Central memory CD4-positive, alpha-beta T cell (primary cell): ENCODE measurements at regions not wholly inside any gene's neighbourhood (a gene's known extent, or its start where the extent isn't known, plus 50 kb on each side); places are given as distances from the start of the nearest gene placed in this dataset.

ENCODE experiments used
- DNase-seq: peaks from one replicate; pipeline ENCODE4 v3.0.0; 2022

DNA sequence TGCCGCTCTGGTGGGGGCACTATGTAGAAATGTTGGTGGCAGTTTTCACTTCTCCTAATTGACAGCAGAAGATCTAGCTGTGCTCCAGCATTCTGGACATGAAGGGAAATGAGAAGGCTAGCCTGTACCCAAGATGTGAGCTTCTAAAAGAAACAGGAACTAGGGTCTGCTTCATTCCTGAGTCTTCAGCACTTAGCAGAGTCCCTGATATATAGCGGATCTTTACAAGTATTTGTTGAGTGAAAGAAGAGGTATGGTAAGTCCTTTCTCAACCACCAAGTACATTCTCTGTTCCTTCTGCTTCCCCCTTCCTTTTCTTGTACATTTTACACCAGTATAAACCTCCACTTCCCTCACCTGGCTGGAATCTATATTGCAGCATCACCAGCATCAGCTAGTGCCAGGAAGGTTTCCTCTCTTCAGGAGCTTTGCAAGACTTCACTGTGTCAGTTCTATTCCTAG lies 408.3 kb upstream of the CADM1 start:
- DNase-seq: no peak

DNA sequence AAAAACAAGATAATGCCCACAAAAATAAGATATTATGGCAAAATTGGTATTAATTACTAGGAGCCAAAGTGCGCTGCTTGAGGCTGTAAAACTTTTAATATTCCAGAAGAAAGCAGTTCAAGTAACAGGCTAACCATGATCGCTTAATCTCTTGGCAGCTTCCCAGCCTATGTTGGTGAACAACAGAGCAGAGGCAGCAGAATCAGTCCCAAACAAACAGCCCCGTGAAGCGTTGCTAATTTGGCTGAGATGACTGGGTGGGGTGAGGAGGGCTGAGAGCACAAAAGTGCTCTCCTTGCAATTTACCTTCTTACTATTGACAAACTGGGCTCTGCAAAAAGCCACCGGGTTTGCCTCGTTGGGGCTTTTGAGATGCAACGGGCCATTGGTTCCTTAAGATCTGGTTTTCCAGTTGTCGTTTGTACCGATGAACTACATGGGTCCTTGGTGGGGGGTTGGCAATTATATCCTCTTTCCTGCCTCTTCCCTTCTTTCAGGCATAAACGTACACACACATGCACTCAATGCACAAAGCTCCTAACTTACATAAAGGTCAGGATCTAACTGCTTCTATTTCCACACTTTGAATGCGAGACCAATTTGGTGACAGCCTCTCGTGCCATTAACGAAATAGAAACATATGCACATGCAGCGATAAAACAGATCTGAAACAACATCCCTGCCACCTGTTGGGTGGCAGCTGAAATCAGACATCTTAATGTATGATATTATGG lies 407.6 kb upstream of the CADM1 start:
- no peak for DNase-seq

DNA sequence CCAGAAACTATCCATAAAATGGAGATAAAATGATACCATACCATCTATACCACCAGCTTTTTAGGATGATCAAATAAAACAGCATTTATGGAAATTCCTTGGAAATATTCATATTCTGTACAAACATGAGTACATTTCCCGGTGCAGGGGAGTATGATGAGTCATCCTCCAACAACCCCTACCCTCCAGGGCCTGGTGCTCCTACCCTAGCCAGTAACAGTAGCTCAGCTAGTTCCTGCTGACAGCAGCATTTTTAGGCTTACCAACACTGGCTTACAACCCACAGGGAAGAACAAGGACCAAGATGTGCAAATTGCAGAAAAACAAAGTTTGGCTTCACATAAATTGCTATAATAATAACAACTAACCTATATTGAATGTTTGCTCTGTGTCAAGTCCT lies 406.2 kb upstream of the CADM1 start:
- no peak for DNase-seq

DNA sequence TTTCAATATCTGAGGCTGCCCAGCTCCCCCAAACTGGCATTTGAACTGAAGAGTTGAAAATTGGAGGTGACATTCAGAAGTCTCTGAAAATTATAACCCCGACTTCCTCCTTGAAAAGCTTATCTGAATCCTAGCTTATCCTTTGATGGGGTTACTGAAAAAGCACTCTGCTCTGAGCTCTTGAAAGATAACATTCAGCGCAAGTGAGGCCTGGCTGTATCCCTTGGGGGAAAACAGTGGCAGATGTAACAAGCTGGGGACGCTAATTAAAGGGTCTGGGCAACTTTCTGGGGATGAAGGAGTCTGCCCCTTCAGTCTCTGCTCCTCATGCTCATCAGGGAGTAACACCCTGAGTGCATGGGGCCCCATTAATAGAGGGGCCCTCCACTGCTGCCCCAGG lies 402.0 kb upstream of the CADM1 start:
- no peak for DNase-seq

DNA sequence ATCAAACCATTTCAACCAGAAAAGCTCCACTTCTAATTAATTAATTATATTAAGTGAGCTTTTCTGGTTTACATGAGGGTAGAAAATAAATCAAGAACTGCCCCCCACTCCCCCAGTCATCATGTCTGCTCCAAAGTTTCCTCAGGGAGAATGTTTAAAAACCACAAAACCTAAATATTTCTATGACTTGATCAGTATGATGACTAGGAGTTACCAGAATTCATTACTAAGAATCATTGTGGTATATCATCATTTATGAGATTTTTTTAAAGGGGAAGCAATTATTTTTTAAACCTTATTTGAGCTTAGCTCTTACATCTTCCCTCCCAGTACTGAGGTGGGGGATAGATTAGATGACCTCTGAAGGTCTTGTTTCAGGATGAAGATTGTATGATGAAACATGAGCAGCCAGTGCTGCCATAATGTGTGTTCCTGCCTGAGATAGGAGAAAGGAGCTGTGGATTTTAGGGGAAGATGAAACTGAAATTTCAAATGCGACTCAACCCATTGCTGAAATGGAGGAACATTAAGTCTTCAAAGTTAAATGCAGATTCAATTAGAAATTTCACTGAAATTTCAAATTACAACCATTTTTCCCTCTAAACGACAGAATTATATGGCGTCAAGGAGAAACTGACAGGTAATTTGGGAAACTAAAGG lies 401.3 kb upstream of the CADM1 start:
- DNase-seq: no peak

DNA sequence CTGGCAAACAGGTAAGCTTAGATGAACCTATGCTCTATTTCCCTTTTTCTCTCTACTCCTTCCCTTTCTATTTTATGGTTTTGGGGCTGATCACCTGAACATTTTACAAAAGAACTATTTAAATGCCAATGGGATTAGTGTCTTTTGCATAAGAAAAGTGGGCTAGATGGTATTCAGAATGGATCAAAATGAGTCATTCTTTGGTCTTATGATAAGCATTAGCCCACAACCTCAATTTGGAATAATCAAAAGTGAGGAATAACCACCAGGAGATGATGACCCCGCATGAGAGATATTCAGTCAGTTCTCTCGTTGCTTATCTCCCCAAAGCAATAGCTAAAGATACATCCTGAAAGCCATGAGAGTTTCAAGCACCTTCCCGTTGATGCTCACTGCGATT lies 399.0 kb upstream of the CADM1 start:
- DNase-seq: no peak

DNA sequence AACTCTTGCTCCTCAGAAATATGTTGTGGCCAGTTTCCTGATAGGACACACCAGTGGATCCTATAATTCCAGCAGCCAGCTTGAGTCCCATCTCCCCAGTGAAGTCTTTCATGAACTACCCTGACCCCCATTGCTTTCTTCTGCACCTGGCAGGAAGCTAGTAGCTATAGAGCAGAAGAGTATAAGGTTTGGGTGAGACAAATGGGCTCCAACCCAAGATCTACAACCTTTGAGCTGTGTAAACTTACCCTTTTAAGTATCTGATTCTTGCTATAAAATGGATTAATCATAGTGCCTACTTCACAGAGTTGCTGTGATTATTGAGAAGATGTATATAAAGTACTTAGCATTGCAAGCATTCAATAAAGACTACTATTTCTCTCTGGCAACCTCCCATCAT lies 396.9 kb upstream of the CADM1 start:
- no peak for DNase-seq

DNA sequence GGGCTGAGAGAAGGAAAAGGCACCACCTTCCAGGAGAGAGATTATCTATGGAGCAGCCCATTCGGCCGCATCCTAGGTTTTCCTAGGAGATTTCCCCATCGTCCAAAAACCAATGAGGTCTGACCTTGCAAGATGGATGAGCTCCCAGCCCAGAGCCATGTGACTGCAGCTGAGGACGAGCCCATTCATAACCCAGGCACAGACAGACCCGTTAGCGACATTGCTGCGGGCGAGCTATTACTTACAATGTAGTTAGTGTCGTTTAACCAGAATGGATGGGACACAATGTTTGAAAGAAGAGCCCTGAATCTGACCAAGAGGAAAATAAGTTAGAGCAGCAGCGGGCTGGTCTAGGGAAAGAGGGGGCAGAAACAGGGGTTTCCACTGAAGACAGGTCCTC lies 395.9 kb upstream of the CADM1 start:
- no peak for DNase-seq

DNA sequence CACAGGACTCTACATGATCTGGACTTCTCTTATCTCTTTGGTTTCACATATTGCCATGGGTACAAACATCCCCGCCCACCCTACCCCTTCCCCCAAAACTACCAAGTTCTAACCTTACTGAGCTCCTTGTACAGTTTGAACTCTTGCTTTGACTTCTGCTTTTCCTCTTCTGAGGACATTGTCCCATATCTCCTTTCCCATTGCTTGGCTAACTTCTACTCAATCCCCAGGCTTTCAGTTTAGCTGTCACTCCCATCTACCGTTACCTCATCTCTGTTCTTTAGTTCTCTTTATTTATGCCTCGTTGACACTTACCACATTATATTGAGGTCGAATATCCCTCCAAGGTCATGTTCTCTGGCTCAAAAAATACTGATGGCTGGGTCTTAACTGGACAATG lies 393.5 kb upstream of the CADM1 start:
- no peak for DNase-seq

DNA sequence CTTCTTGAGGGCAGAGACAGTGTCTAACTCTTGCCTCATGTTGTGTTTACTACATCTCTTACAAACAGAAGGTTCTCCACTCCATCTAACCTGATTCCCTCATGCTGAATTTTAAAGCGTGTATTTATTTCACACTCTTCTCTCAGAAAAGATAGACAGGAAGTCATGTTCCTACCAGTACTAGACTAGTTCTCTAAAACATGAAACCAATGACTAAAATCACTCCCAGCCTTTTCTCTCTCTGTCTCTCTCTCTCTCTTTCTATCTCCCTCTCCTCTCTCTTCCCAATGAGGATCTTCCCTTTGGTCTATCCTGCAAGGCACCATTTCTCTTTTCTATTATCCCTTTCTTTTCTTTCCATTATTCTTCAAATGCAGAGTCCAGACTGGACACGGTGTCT lies 391.9 kb upstream of the CADM1 start:
- DNase-seq: no peak

DNA sequence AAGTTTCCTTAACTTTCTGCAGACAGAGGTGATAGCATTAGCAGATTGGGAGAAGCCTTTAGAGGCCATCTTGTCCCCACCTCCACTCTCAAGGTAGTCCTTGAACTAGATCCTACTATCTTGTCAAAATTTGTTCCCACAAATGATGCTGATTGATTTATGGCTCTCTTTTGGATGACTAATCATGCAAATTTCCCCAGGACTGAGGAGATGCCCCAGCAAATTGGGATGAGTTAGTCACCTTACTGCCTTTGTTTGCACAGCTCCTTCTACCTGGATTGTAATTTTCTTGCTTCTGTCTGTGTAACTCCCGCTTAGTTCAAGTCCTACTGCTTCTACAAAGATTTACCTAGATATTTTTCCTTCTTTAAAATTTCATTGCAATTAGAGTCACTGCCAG lies 391.4 kb upstream of the CADM1 start:
- no peak for DNase-seq

DNA sequence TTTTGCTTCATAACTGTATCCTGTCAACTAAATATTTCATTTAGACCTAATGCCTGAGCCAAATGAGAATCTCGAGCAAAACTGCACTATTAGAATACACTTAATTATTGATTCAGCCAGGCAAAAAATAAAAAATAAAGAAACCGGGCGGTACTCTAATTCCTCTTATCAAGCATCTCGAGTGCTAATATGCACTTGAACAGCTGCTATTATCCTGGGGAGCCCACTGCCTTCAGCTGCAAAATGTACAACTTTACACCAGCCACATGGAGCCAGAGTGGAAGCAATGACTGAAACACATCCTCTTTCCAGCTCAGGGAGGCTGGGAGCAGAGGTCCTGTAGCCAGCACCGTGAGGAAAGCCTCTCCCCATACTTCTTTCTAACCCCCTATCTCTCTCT lies 390.0 kb upstream of the CADM1 start:
- DNase-seq: no peak

DNA sequence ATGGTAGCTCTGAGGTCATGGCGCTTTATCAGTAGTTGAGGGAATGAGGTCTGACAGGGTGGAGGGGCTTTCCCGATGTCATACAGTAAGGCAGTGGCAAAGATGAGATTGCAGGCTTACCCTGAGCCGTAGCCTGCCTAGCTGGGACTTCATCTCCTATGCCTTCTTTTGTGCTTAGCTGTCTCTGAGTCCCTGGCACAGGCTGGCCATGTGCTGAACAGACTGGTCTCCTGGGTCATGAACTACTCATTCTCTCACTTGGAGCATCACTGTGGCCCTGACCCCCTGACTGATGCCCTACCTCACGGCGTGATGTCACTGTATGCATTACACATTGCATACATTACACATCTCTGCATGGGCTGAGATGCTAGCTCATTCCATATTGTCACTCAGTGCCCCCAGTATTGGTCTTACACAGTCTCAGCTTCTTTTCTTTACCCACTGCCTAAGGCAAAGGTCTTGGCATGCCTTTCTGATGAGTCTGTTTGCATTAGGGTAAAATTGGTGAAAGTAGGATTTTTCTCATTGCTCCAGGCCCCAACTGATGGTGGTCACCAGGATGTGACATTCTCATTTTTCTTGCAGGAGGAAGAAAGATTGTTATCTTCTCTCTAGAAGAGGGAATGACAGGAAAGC lies 389.4 kb upstream of the CADM1 start:
- no peak for DNase-seq

DNA sequence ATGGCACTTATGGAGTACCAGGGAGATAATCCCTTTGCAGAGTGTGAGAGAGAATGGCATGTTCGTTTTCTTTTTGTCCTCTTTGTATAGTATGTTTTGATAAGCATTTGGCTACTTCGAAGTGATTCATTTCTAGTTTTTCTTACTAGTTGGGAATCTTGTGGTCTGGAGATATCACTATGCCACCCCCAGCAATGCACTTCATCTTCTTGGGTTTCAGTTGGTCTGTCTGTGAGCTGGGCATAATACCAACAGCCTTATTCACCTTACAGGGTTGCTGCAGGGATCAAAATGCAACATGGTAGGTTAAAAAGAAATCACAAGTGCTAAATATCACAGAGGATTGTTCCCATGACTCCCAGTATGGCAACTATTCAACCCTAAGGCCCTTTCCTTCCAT lies 387.8 kb upstream of the CADM1 start:
- DNase-seq: no peak

DNA sequence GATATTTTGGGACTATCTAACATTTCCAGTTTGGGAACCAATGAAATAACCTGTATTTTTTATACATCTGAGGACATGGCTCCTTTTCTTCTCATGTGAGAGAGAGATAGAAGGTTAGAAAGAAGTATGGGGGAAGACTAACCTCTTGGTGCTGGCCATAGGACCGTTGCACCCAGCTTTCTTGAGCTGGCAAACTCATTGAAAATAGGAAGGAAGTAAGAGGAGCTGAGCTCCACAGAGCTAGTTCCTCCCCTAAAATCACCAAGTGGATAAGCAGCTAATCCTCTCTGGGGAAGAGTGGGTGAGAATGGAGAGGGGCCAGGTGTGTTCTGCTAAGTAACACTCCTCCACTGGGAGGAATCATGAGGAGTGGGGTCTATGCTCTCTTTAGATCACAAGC lies 387.4 kb upstream of the CADM1 start:
- no peak for DNase-seq

DNA sequence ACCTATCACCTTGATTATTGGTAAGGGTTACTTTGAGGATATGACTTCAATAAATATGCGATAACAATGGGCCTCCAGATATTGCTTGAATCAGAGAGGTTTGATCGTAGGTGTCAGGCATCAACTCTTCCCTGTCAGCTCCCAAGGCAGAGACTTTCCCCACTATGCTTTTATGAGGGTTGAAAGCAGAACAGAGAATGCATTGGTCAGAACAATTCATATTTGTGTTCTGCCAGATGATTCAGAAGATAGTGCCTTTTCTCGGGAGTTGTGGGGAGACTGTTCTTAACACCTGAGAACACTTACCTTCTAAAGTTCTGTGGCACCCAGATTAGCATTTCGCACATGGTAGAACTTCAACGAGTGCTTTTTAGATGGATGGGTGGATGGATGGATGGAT lies 386.3 kb upstream of the CADM1 start:
- no peak for DNase-seq

DNA sequence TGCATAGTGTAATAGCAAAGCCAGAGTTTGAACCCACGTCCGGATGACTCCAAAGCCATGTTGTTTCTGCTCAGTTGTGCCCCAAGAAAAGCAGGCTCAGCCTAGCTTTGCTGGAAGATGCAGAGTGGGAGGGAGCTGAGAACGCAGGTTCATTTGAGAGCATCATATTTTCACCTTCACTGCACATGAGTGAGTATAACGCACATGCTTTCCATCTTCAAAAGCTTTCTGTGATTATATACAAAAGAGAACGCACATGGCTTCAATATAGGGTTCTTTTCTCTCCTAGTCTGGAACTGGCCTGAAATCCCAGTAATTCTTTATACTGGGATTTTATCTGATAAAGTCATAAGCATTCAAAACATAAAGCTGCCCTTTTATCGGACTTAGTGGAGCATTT lies 385.5 kb upstream of the CADM1 start:
- no peak for DNase-seq

DNA sequence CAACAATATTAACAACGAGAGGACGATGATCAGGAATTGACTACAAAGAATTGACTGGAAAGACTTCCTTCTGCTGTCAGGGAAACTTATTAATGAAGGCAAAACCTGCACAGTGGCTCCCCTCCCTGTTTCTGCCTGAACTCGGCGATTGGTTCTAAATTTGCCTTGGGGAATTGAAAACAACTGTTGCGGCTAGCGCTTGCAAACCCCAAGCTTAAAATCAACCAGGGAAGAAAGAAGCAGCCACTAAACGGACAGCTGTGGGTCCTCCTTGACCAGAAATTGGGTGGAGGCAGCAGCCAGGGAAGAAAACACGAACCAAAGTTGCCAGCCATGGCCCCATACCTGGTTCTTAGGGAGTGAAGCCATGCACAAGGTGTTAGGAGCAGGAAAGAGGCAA lies 383.5 kb upstream of the CADM1 start:
- DNase-seq: no peak

DNA sequence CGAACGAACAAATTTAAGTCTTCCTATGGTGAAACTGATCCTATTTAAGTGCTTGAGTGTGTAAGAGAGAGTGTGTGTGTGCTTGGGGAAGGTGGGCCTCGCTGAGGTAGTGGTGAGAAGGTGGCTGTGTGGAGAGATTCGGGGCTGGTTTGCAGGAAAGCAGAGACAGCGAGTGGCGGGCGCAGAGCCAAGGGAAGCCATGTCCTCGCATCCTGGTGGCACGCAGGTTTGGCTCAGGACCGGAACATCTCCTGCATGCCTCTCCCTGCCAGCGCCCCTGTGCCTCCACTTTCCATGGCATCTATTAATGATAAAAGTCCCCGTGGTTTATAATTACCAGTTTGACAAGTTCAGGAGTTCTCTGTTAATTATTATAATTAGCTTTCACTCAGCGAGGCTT lies 383.1 kb upstream of the CADM1 start:
- DNase-seq: no peak

DNA sequence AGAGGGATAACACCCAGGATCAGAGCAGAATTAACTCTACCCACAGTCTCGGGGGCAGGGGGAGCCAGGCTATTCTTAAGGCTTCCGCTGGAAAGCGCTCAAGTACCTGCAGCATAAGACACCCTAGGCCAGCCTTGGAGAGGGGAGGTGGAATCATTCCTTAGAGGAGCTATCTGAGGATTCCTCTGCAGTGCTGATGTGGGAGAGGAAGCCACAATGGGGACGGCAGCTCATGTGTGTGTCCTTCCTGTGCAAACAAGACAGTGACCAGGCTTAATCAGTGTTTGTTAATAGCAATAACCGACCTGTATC lies 382.2 kb upstream of the CADM1 start:
- DNase-seq: no peak

DNA sequence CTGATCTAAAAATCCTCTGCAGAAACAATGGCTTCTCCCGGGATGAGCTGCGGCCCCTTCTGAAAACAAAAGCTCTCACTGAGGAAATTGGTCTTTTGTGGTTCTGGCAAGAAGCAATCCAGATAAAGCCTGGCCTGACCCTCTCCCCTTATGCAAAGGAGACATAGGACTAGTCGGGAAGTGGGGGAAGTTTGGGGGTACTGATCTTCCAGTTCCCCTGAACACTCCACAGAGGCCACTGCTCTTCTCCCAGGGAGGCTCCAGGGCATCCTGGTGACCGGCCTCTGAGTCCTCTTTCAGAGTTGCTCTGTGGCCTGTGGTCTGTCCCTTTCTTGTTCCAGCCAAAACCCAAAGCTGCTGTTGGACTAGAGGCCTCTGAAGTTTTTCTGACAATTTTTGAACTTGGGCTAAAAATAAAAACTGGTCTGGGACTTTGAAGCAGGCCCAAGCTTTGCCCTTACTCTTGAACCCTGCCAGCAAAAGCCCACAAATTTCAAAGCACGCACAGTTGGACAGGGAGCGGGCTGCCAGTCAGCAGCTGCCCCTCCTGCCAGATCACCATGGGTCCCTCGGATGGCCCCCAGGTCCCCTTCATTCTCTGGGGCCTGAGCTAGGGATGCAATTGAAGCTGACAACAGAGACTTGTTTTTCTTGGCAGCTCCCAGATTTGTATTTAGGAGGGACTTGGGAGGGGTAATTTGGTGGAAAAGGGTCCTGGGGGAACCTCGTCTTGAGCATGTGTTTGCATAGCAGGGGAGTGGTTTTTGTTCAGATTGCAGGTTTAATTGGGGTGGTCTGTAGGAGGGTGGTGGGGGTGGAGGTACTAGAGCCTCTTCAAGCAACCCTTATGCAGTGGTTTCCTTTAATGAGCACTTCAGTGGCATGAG lies 381.6 kb upstream of the CADM1 start:
- DNase-seq: no peak

DNA sequence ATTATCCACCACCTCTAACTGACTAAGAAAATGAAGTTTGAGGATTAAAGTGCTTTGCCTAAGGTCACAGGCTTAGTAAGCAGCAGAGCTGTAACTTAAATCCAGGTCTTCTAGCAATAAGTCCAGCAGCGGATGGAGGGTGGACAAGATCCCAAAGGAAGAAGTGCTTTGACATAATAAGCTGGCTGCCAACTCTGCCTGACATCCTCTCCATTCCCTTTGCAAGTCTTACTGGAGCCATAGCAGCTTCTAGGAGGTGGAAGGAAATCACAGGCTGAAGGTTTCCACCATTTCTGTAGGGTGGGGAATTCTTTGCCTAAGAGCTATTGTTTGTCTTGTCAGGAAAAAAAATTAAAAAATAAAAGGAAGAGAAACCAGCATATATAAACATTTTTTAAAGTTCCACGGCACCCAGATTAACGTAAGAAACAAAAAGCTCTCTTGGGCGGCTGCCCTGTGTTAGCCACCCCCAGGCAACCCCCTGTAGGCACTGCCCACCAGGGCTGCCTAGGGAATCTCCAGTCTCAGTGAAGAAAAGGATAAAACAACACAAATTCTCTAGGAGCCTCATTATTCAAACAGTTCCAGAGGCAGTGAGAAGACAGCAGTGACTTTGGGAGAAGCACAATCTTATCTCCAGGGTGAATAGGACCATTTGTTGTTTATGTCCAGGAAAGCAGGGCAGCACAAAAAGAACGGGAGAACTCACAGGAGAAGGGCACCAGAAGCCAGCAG lies 380.8 kb upstream of the CADM1 start:
- no peak for DNase-seq

DNA sequence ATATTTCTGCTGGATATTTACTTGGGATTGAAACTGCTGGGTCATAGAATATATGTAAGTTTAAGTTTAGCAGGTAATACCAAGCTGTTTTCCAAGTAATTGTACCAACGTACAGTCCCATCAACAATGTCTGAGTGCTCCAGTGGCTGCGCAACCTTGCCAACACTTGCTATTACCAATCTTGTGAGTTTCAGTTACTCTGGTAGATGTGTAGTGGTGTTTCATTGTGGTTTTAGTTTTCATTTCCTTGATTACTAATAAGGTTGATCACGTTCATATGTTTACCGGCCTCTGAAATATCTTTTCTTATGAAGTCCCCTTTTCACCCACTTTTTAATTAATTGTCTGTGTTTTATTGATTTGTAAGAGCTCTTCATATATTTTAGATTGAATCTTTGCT lies 370.6 kb upstream of the CADM1 start:
- DNase-seq: no peak
